ENCODE measurements at regions not wholly inside any gene's neighbourhood (a gene's known extent, or its start where the extent isn't known, plus 50 kb on each side); places are given as distances from the start of the nearest gene placed in this dataset.

GRCh38 chr18:78622907-78623541, 356.6 kb upstream of the SALL3 start:
- in situ Hi-C loops (cut with MboI; ENCODE audit: low pct_ligation_motif_present in 1 of 4, low pct_unique_long_range_greater_than_20kb in 1 of 4, low sequenced_read_pairs in 3 of 4), result no loop called here
- intact Hi-C loops (cut with DNase I; ENCODE audit: low total_unique reads), result no loop called here
- H3K27me3 ChIP-seq, result no peaks in the 10 kb centered on the region
- WGBS, 2 donors (ENCODE audit: low coverage in 1 of 2), result 59 to 74% methylated on average over 13 to 16 of the region's 16 CpGs
- no peak for DNase-seq
- TF ChIP-seq CTCF (IDR thresholded peaks at IDR 0.05) (no peak), EP300 (IDR thresholded peaks at IDR 0.05; ENCODE audit: low read depth) (no peak), POLR2A (IDR thresholded peaks at IDR 0.05) (no peak), POLR2AphosphoS5 (IDR thresholded peaks at IDR 0.05) (no peak)
- H3K36me3 ChIP-seq, result no peaks in the 10 kb centered on the region
- no peak overlapping the region for H3K27ac ChIP-seq
- no peaks in the 10 kb centered on the region for H3K4me1 ChIP-seq
- no peak overlapping the region for H3K4me3 ChIP-seq
- H3K9me3 ChIP-seq, result no peaks in the 10 kb centered on the region

- H3K27me3 ChIP-seq, result peaks cover 3% of the 10 kb centered on the region
- H3K4me3 ChIP-seq, result no peak overlapping the region
- intact Hi-C loops (cut with DNase I; ENCODE audit: low total_unique reads), result no loop called here
- TF ChIP-seq EP300 (IDR thresholded peaks at IDR 0.05; ENCODE audit: low read depth) (no peak), CTCF (IDR thresholded peaks at IDR 0.05) (no peak), POLR2AphosphoS5 (IDR thresholded peaks at IDR 0.05) (no peak), POLR2A (IDR thresholded peaks at IDR 0.05) (no peak)
- no peak overlapping the region for H3K27ac ChIP-seq
- in situ Hi-C loops (cut with MboI; ENCODE audit: low pct_ligation_motif_present in 1 of 4, low pct_unique_long_range_greater_than_20kb in 1 of 4, low sequenced_read_pairs in 3 of 4), result no loop called here
- WGBS, 2 donors (ENCODE audit: low coverage in 1 of 2), result 60 to 76% methylated on average over 3 to 16 of the region's 16 CpGs
- DNase-seq, result no peak
- no peaks in the 10 kb centered on the region for H3K9me3 ChIP-seq
- no peaks in the 10 kb centered on the region for H3K36me3 ChIP-seq
- no peaks in the 10 kb centered on the region for H3K4me1 ChIP-seq
These were observed 354.9 kb upstream of the SALL3 start for GRCh38 chr18:78624646-78625279.

GRCh38 chr18:78625847-78626246, 353.8 kb upstream of the SALL3 start:
- Histone ChIP-seq H3K27me3 (peaks cover 3% of the 10 kb centered on the region), H3K36me3 (no peaks in the 10 kb centered on the region), H3K9me3 (no peaks in the 10 kb centered on the region), H3K4me1 (no peaks in the 10 kb centered on the region), H3K27ac (no peak overlapping the region), H3K4me3 (no peak overlapping the region)
- TF ChIP-seq EP300 (IDR thresholded peaks at IDR 0.05; ENCODE audit: low read depth) (no peak), POLR2A (IDR thresholded peaks at IDR 0.05) (no peak), POLR2AphosphoS5 (IDR thresholded peaks at IDR 0.05) (no peak), CTCF (IDR thresholded peaks at IDR 0.05) (no peak)
- in situ Hi-C loops (cut with MboI; ENCODE audit: low pct_ligation_motif_present in 1 of 4, low pct_unique_long_range_greater_than_20kb in 1 of 4, low sequenced_read_pairs in 3 of 4) (no loop called here), intact Hi-C loops (cut with DNase I; ENCODE audit: low total_unique reads) (no loop called here)
- WGBS, 2 donors (ENCODE audit: low coverage in 1 of 2), result 36 to 47% methylated on average over 5 of the region's 5 CpGs
- no peak for DNase-seq

- no peak for DNase-seq
- Histone ChIP-seq H3K4me1 (no peaks in the 10 kb centered on the region), H3K27me3 (peaks cover 3% of the 10 kb centered on the region), H3K9me3 (no peaks in the 10 kb centered on the region), H3K36me3 (no peaks in the 10 kb centered on the region), H3K27ac (no peak overlapping the region), H3K4me3 (no peak overlapping the region)
- in situ Hi-C loops (cut with MboI; ENCODE audit: low pct_ligation_motif_present in 1 of 4, low pct_unique_long_range_greater_than_20kb in 1 of 4, low sequenced_read_pairs in 3 of 4), result no loop called here
- TF ChIP-seq POLR2AphosphoS5 (IDR thresholded peaks at IDR 0.05) (no peak), EP300 (IDR thresholded peaks at IDR 0.05; ENCODE audit: low read depth) (no peak), POLR2A (IDR thresholded peaks at IDR 0.05) (no peak), CTCF (IDR thresholded peaks at IDR 0.05) (no peak)
- intact Hi-C loops (cut with DNase I; ENCODE audit: low total_unique reads), result no loop called here
- 83% methylated on average over 18 of the region's 21 CpGs; no CpG with 5 or more reads in 1 of the 2 donors for WGBS, 2 donors (ENCODE audit: low coverage in 1 of 2)
These were observed 351.9 kb upstream of the SALL3 start for GRCh38 chr18:78627551-78628346.
